ENCODE measurements at regions not wholly inside any gene's neighbourhood (a gene's known extent, or its start where the extent isn't known, plus 50 kb on each side); places are given as distances from the start of the nearest gene placed in this dataset.

- FAIRE-seq (no peak), DNase-seq (ENCODE audit: insufficient read length, low spot score) (no peak)
- TF ChIP-seq PAX5 (IDR thresholded peaks at IDR 0.05; ENCODE audit: insufficient read depth, low read length, severe bottlenecking) (no peak), POLR2A (IDR thresholded peaks at IDR 0.05; ENCODE audit: low read depth, low read length) (no peak), POU2F2 (IDR thresholded peaks at IDR 0.05; ENCODE audit: low read depth, low read length) (no peak), POLR2AphosphoS5 (IDR thresholded peaks at IDR 0.05; ENCODE audit: low read depth, low read length) (no peak), TAF1 (IDR thresholded peaks at IDR 0.05; ENCODE audit: low read depth, low read length) (no peak)
Observed at GRCh38 chr2:9091811-9092210, 88.3 kb upstream of the MBOAT2 start.

GRCh38 chr2:9089831-9090230 is 86.3 kb upstream of the MBOAT2 start:
- FAIRE-seq: no peak
- no peak for TF ChIP-seq POLR2AphosphoS5 (IDR thresholded peaks at IDR 0.05; ENCODE audit: low read depth, low read length)
- TF ChIP-seq TAF1 (IDR thresholded peaks at IDR 0.05; ENCODE audit: low read depth, low read length): no peak
- TF ChIP-seq POLR2A (IDR thresholded peaks at IDR 0.05; ENCODE audit: low read depth, low read length): no peak
- no peak for TF ChIP-seq SPI1 (IDR thresholded peaks at IDR 0.05; ENCODE audit: low read depth, low read length)
- TF ChIP-seq POU2F2 (IDR thresholded peaks at IDR 0.05; ENCODE audit: low read depth, low read length): no peak
- no peak for TF ChIP-seq PAX5 (IDR thresholded peaks at IDR 0.05; ENCODE audit: insufficient read depth, low read length, severe bottlenecking)
- no peak for DNase-seq (ENCODE audit: insufficient read length, low spot score)

GRCh38 chr2:9087121-9087681 is 83.7 kb upstream of the MBOAT2 start:
- FAIRE-seq (no peak), DNase-seq (ENCODE audit: insufficient read length, low spot score) (no peak)
- no peak for TF ChIP-seq POU2F2 (IDR thresholded peaks at IDR 0.05; ENCODE audit: low read depth, low read length)
- TF ChIP-seq POLR2AphosphoS5 (IDR thresholded peaks at IDR 0.05; ENCODE audit: low read depth, low read length): no peak
- TF ChIP-seq SPI1 (IDR thresholded peaks at IDR 0.05; ENCODE audit: low read depth, low read length): no peak
- no peak for TF ChIP-seq PAX5 (IDR thresholded peaks at IDR 0.05; ENCODE audit: insufficient read depth, low read length, severe bottlenecking)
- TF ChIP-seq POLR2A (IDR thresholded peaks at IDR 0.05; ENCODE audit: low read depth, low read length): no peak
- no peak for TF ChIP-seq TAF1 (IDR thresholded peaks at IDR 0.05; ENCODE audit: low read depth, low read length)

GRCh38 chr2:9086465-9086864 is 83.0 kb upstream of the MBOAT2 start:
- TF ChIP-seq POU2F2 (IDR thresholded peaks at IDR 0.05; ENCODE audit: low read depth, low read length): no peak
- TF ChIP-seq PAX5 (IDR thresholded peaks at IDR 0.05; ENCODE audit: insufficient read depth, low read length, severe bottlenecking): no peak
- no peak for TF ChIP-seq POLR2A (IDR thresholded peaks at IDR 0.05; ENCODE audit: low read depth, low read length)
- TF ChIP-seq SPI1 (IDR thresholded peaks at IDR 0.05; ENCODE audit: low read depth, low read length): no peak
- TF ChIP-seq TAF1 (IDR thresholded peaks at IDR 0.05; ENCODE audit: low read depth, low read length): no peak
- TF ChIP-seq POLR2AphosphoS5 (IDR thresholded peaks at IDR 0.05; ENCODE audit: low read depth, low read length): no peak
- DNase-seq (ENCODE audit: insufficient read length, low spot score) (no peak), FAIRE-seq (no peak)

GRCh38 chr2:9085353-9085752 is 81.9 kb upstream of the MBOAT2 start:
- TF ChIP-seq POLR2AphosphoS5 (IDR thresholded peaks at IDR 0.05; ENCODE audit: low read depth, low read length): no peak
- TF ChIP-seq TAF1 (IDR thresholded peaks at IDR 0.05; ENCODE audit: low read depth, low read length): no peak
- no peak for TF ChIP-seq POU2F2 (IDR thresholded peaks at IDR 0.05; ENCODE audit: low read depth, low read length)
- no peak for TF ChIP-seq PAX5 (IDR thresholded peaks at IDR 0.05; ENCODE audit: insufficient read depth, low read length, severe bottlenecking)
- no peak for TF ChIP-seq SPI1 (IDR thresholded peaks at IDR 0.05; ENCODE audit: low read depth, low read length)
- TF ChIP-seq POLR2A (IDR thresholded peaks at IDR 0.05; ENCODE audit: low read depth, low read length): no peak
- FAIRE-seq: no peak
- DNase-seq (ENCODE audit: insufficient read length, low spot score): no peak

- no peak for TF ChIP-seq SPI1 (IDR thresholded peaks at IDR 0.05; ENCODE audit: low read depth, low read length)
- no peak for TF ChIP-seq POLR2AphosphoS5 (IDR thresholded peaks at IDR 0.05; ENCODE audit: low read depth, low read length)
- TF ChIP-seq POLR2A (IDR thresholded peaks at IDR 0.05; ENCODE audit: low read depth, low read length): no peak
- no peak for TF ChIP-seq POU2F2 (IDR thresholded peaks at IDR 0.05; ENCODE audit: low read depth, low read length)
- TF ChIP-seq TAF1 (IDR thresholded peaks at IDR 0.05; ENCODE audit: low read depth, low read length): no peak
- TF ChIP-seq PAX5 (IDR thresholded peaks at IDR 0.05; ENCODE audit: insufficient read depth, low read length, severe bottlenecking): no peak
- DNase-seq (ENCODE audit: insufficient read length, low spot score) (no peak), FAIRE-seq (no peak)
Observed at GRCh38 chr2:9083287-9083686, 79.8 kb upstream of the MBOAT2 start.

GRCh38 chr2:9082158-9082557 is 78.7 kb upstream of the MBOAT2 start:
- TF ChIP-seq PAX5 (IDR thresholded peaks at IDR 0.05; ENCODE audit: insufficient read depth, low read length, severe bottlenecking) (no peak), POU2F2 (IDR thresholded peaks at IDR 0.05; ENCODE audit: low read depth, low read length) (no peak), POLR2A (IDR thresholded peaks at IDR 0.05; ENCODE audit: low read depth, low read length) (no peak), SPI1 (IDR thresholded peaks at IDR 0.05; ENCODE audit: low read depth, low read length) (no peak), TAF1 (IDR thresholded peaks at IDR 0.05; ENCODE audit: low read depth, low read length) (no peak), POLR2AphosphoS5 (IDR thresholded peaks at IDR 0.05; ENCODE audit: low read depth, low read length) (no peak)
- DNase-seq (ENCODE audit: insufficient read length, low spot score) (no peak), FAIRE-seq (no peak)

GRCh38 chr2:9081750-9082149 is 78.3 kb upstream of the MBOAT2 start:
- DNase-seq (ENCODE audit: insufficient read length, low spot score): no peak
- TF ChIP-seq POU2F2 (IDR thresholded peaks at IDR 0.05; ENCODE audit: low read depth, low read length): no peak
- TF ChIP-seq POLR2AphosphoS5 (IDR thresholded peaks at IDR 0.05; ENCODE audit: low read depth, low read length): no peak
- TF ChIP-seq PAX5 (IDR thresholded peaks at IDR 0.05; ENCODE audit: insufficient read depth, low read length, severe bottlenecking): no peak
- no peak for TF ChIP-seq TAF1 (IDR thresholded peaks at IDR 0.05; ENCODE audit: low read depth, low read length)
- no peak for TF ChIP-seq POLR2A (IDR thresholded peaks at IDR 0.05; ENCODE audit: low read depth, low read length)
- TF ChIP-seq SPI1 (IDR thresholded peaks at IDR 0.05; ENCODE audit: low read depth, low read length): no peak
- FAIRE-seq: no peak

- FAIRE-seq: no peak
- DNase-seq (ENCODE audit: insufficient read length, low spot score): no peak
- no peak for TF ChIP-seq PAX5 (IDR thresholded peaks at IDR 0.05; ENCODE audit: insufficient read depth, low read length, severe bottlenecking)
- no peak for TF ChIP-seq POLR2AphosphoS5 (IDR thresholded peaks at IDR 0.05; ENCODE audit: low read depth, low read length)
- TF ChIP-seq TAF1 (IDR thresholded peaks at IDR 0.05; ENCODE audit: low read depth, low read length): no peak
- no peak for TF ChIP-seq SPI1 (IDR thresholded peaks at IDR 0.05; ENCODE audit: low read depth, low read length)
- TF ChIP-seq POLR2A (IDR thresholded peaks at IDR 0.05; ENCODE audit: low read depth, low read length): no peak
- TF ChIP-seq POU2F2 (IDR thresholded peaks at IDR 0.05; ENCODE audit: low read depth, low read length): no peak
Observed at GRCh38 chr2:9078405-9078804, 74.9 kb upstream of the MBOAT2 start.

- DNase-seq (ENCODE audit: insufficient read length, low spot score) (no peak), FAIRE-seq (no peak)
- TF ChIP-seq POLR2AphosphoS5 (IDR thresholded peaks at IDR 0.05; ENCODE audit: low read depth, low read length) (no peak), SPI1 (IDR thresholded peaks at IDR 0.05; ENCODE audit: low read depth, low read length) (no peak), POLR2A (IDR thresholded peaks at IDR 0.05; ENCODE audit: low read depth, low read length) (no peak), PAX5 (IDR thresholded peaks at IDR 0.05; ENCODE audit: insufficient read depth, low read length, severe bottlenecking) (no peak), POU2F2 (IDR thresholded peaks at IDR 0.05; ENCODE audit: low read depth, low read length) (no peak), TAF1 (IDR thresholded peaks at IDR 0.05; ENCODE audit: low read depth, low read length) (no peak)
Observed at GRCh38 chr2:9077691-9078090, 74.2 kb upstream of the MBOAT2 start.
